ENCODE measurements at regions not wholly inside any gene's neighbourhood (a gene's known extent, or its start where the extent isn't known, plus 50 kb on each side); places are given as distances from the start of the nearest gene placed in this dataset.
"Not testable (repeated sequence)": the region's sequence is repeated elsewhere in the genome, so short reads cannot be mapped to it uniquely, and the experiment has no call there.

- not testable (repeated sequence) for H3K9me3 Mint-ChIP-seq; H3K27ac Mint-ChIP-seq; H3K27ac ChIP-seq (ENCODE audit: insufficient read length, low read depth, low read length); H3K27me3 Mint-ChIP-seq (ENCODE audit: low read depth); H3T11ph ChIP-seq (ENCODE audit: low read length); H3K23me2 ChIP-seq (ENCODE audit: insufficient read length, low read depth, low read length, poor library complexity, severe bottlenecking); H3K36me3 Mint-ChIP-seq (ENCODE audit: insufficient read depth in 1 of 3, low read depth in 3 of 3); DNase-seq; H3K79me2 ChIP-seq (ENCODE audit: insufficient read depth, low read length); H3K4ac ChIP-seq (ENCODE audit: low read depth, low read length); H3K14ac ChIP-seq (ENCODE audit: insufficient read depth, low read length); H4K5ac ChIP-seq (ENCODE audit: insufficient read length, low read depth, low read length); H2AFZ ChIP-seq (ENCODE audit: low read length); H2BK120ac ChIP-seq (ENCODE audit: low read depth, low read length, poor library complexity, severe bottlenecking); H3K9me3 ChIP-seq (ENCODE audit: control insufficient read depth, low read depth, low read length); H3K9ac ChIP-seq (ENCODE audit: extremely low read depth, insufficient read length, low read length); H4K91ac ChIP-seq (ENCODE audit: insufficient read length, low read depth, low read length); H2AK5ac ChIP-seq (ENCODE audit: insufficient read length, low read length); H3K18ac ChIP-seq (ENCODE audit: insufficient read length, low read depth, low read length); H3K27me3 ChIP-seq (ENCODE audit: insufficient read depth, low read length); H4K20me1 ChIP-seq (ENCODE audit: control insufficient read depth, insufficient read depth, insufficient read length); H3K4me1 ChIP-seq (ENCODE audit: insufficient read depth, low read length); H3K4me2 ChIP-seq (ENCODE audit: insufficient read depth, insufficient read length, low read length); H3K23ac ChIP-seq (ENCODE audit: insufficient read length, low read depth, low read length); H3K4me3 Mint-ChIP-seq; H3K79me1 ChIP-seq (ENCODE audit: insufficient read depth, low read depth, low read length, poor library complexity, severe bottlenecking); H2BK5ac ChIP-seq (ENCODE audit: insufficient read length, low read length); H2BK20ac ChIP-seq (ENCODE audit: low read depth, low read length, poor library complexity, severe bottlenecking); H2BK12ac ChIP-seq (ENCODE audit: insufficient read length, low read depth, low read length); H2BK15ac ChIP-seq (ENCODE audit: low read depth, low read length); H3K4me1 Mint-ChIP-seq; H3K56ac ChIP-seq (ENCODE audit: insufficient read length, low read depth, low read length); H4K8ac ChIP-seq (replicated peaks; ENCODE audit: insufficient read length, low read depth, low read length)
- no CpG with 5 or more reads among the region's 11 CpGs for WGBS (ENCODE audit: extremely low coverage, insufficient read length, low lambda C conversion rate)
Observed at GRCh38 chr2:131277289-131277688, 68.0 kb downstream of the POTEE start.

GRCh38 chr2:131272019-131272418, 62.7 kb downstream of the POTEE start:
- no CpG with 5 or more reads among the region's 8 CpGs for WGBS (ENCODE audit: extremely low coverage, insufficient read length, low lambda C conversion rate)
- not testable (repeated sequence) for H3K27me3 ChIP-seq (ENCODE audit: insufficient read depth, low read length); H2BK120ac ChIP-seq (ENCODE audit: low read depth, low read length, poor library complexity, severe bottlenecking); H3K23me2 ChIP-seq (ENCODE audit: insufficient read length, low read depth, low read length, poor library complexity, severe bottlenecking); H3K27ac Mint-ChIP-seq; H3K27me3 Mint-ChIP-seq (ENCODE audit: low read depth); H2BK12ac ChIP-seq (ENCODE audit: insufficient read length, low read depth, low read length); H3K9ac ChIP-seq (ENCODE audit: extremely low read depth, insufficient read length, low read length); H2BK5ac ChIP-seq (ENCODE audit: insufficient read length, low read length); H3K4me1 Mint-ChIP-seq; H3K4me3 Mint-ChIP-seq; H2AFZ ChIP-seq (ENCODE audit: low read length); DNase-seq; H3K9me3 Mint-ChIP-seq; H2AK5ac ChIP-seq (ENCODE audit: insufficient read length, low read length); H2BK20ac ChIP-seq (ENCODE audit: low read depth, low read length, poor library complexity, severe bottlenecking); H3K4ac ChIP-seq (ENCODE audit: low read depth, low read length); H4K20me1 ChIP-seq (ENCODE audit: control insufficient read depth, insufficient read depth, insufficient read length); H3K56ac ChIP-seq (ENCODE audit: insufficient read length, low read depth, low read length); H3K36me3 Mint-ChIP-seq (ENCODE audit: insufficient read depth in 1 of 3, low read depth in 3 of 3); H3K27ac ChIP-seq (ENCODE audit: insufficient read length, low read depth, low read length); H4K91ac ChIP-seq (ENCODE audit: insufficient read length, low read depth, low read length); H3K23ac ChIP-seq (ENCODE audit: insufficient read length, low read depth, low read length); H3K4me2 ChIP-seq (ENCODE audit: insufficient read depth, insufficient read length, low read length); H3K4me1 ChIP-seq (ENCODE audit: insufficient read depth, low read length); H3K18ac ChIP-seq (ENCODE audit: insufficient read length, low read depth, low read length); H4K8ac ChIP-seq (replicated peaks; ENCODE audit: insufficient read length, low read depth, low read length); H3T11ph ChIP-seq (ENCODE audit: low read length); H2BK15ac ChIP-seq (ENCODE audit: low read depth, low read length); H3K9me3 ChIP-seq (ENCODE audit: control insufficient read depth, low read depth, low read length); H3K14ac ChIP-seq (ENCODE audit: insufficient read depth, low read length); H3K79me1 ChIP-seq (ENCODE audit: insufficient read depth, low read depth, low read length, poor library complexity, severe bottlenecking); H3K79me2 ChIP-seq (ENCODE audit: insufficient read depth, low read length); H4K5ac ChIP-seq (ENCODE audit: insufficient read length, low read depth, low read length)
